ENCODE measurements at regions not wholly inside any gene's neighbourhood (a gene's known extent, or its start where the extent isn't known, plus 50 kb on each side); places are given as distances from the start of the nearest gene placed in this dataset.
"Not testable (repeated sequence)": the region's sequence is repeated elsewhere in the genome, so short reads cannot be mapped to it uniquely, and the experiment has no call there.

- DNase-seq (ENCODE audit: low spot score): no peak
Observed at GRCh38 chr10:28354511-28354910, 51.6 kb upstream of the MPP7 start.

- DNase-seq (ENCODE audit: low spot score): no peak
Observed at GRCh38 chr10:28355376-28355775, 52.5 kb upstream of the MPP7 start.

- DNase-seq (ENCODE audit: low spot score): no peak
Observed at GRCh38 chr10:28359334-28359733, 56.5 kb upstream of the MPP7 start.

- DNase-seq (ENCODE audit: low spot score): no peak
Observed at GRCh38 chr10:28360175-28360574, 57.3 kb upstream of the MPP7 start.

GRCh38 chr10:28363376-28363775, 60.5 kb upstream of the MPP7 start:
- no peak for DNase-seq (ENCODE audit: low spot score)

GRCh38 chr10:28365840-28366239, 63.0 kb upstream of the MPP7 start:
- no peak for DNase-seq (ENCODE audit: low spot score)

- no peak for DNase-seq (ENCODE audit: low spot score)
Observed at GRCh38 chr10:28366994-28367393, 64.1 kb upstream of the MPP7 start.

- DNase-seq (ENCODE audit: low spot score): no peak
Observed at GRCh38 chr10:28367413-28367812, 64.5 kb upstream of the MPP7 start.

GRCh38 chr10:28367929-28368484, 65.1 kb upstream of the MPP7 start:
- DNase-seq (ENCODE audit: low spot score): peak; percentile 10

- DNase-seq (ENCODE audit: low spot score): no peak
Observed at GRCh38 chr10:28370107-28370835, 67.4 kb upstream of the MPP7 start.

- DNase-seq (ENCODE audit: low spot score): not testable (repeated sequence)
Observed at GRCh38 chr10:28371638-28372037, 68.8 kb upstream of the MPP7 start.

- DNase-seq (ENCODE audit: low spot score): no peak
Observed at GRCh38 chr10:28374036-28374435, 71.2 kb upstream of the MPP7 start.

- no peak for DNase-seq (ENCODE audit: low spot score)
Observed at GRCh38 chr10:28375399-28376354, 72.8 kb upstream of the MPP7 start.

GRCh38 chr10:28378986-28379585, 76.2 kb upstream of the MPP7 start:
- DNase-seq (ENCODE audit: low spot score): no peak

- no peak for DNase-seq (ENCODE audit: low spot score)
Observed at GRCh38 chr10:28381466-28381865, 78.6 kb upstream of the MPP7 start.

- DNase-seq (ENCODE audit: low spot score): peak; percentile 53
Observed at GRCh38 chr10:28381903-28382347, 79.1 kb upstream of the MPP7 start.

GRCh38 chr10:28382525-28383269, 79.8 kb upstream of the MPP7 start:
- no peak for DNase-seq (ENCODE audit: low spot score)

- no peak for DNase-seq (ENCODE audit: low spot score)
Observed at GRCh38 chr10:28384557-28384956, 81.7 kb upstream of the MPP7 start.

GRCh38 chr10:28385748-28386502, 83.1 kb upstream of the MPP7 start:
- no peak for DNase-seq (ENCODE audit: low spot score)

GRCh38 chr10:28386503-28386868, 83.6 kb upstream of the MPP7 start:
- DNase-seq (ENCODE audit: low spot score): no peak

- no peak for DNase-seq (ENCODE audit: low spot score)
Observed at GRCh38 chr10:28387140-28387539, 84.3 kb upstream of the MPP7 start.
